H1 (cell line): ENCODE measurements at regions not wholly inside any gene's neighbourhood (a gene's known extent, or its start where the extent isn't known, plus 50 kb on each side); places are given as distances from the start of the nearest gene placed in this dataset.

Source experiments
- CTCF ChIA-PET: fragments of 300-600 bp; sonication (Branson Sonifier 250); formaldehyde crosslinking; loops from one replicate; lab custom pipeline; 2021; ENCODE audit not compliant: partially characterized antibody; lab: Charles Lee
- POLR2A ChIA-PET: fragments of 300-600 bp; sonication (Branson Sonifier 250); formaldehyde crosslinking; loops from one replicate; lab custom pipeline; 2021; ENCODE audit warnings: inconsistent platforms; ENCODE audit not compliant: partially characterized antibody; lab: Charles Lee
- DNase-seq, 2 experiments: peaks; one replicate each; pipeline versions ENCODE4 v3.0.0 to v3.0.0-alpha.2; 2010 to 2022; ENCODE audit warnings: low spot score in 2 of 2, low read depth in 1 of 2, mixed read lengths in 1 of 2
- FAIRE-seq: peaks from 2 replicates; lab custom pipeline; 2011; peaks lifted over from hg19 to GRCh38; lab: Jason Lieb, UNC
- H2AFZ ChIP-seq: 2 replicates; pipeline ENCODE4 v1.8.1; 2012; ENCODE audit warnings: low read length, inconsistent platforms
- H2AK5ac ChIP-seq: 2 replicates; pipeline ENCODE4 v1.6.1; 2013; ENCODE audit warnings: low read depth, low read length
- H2BK120ac ChIP-seq: replicated peaks from 2 replicates; pipeline ENCODE3; 2013; ENCODE audit warnings: low read depth, low read length, inconsistent platforms
- H2BK12ac ChIP-seq: 2 replicates; pipeline ENCODE4 v1.6.1; 2013; ENCODE audit warnings: low read depth, low read length
- H2BK15ac ChIP-seq: 2 replicates; pipeline ENCODE4 v1.6.1; 2013; ENCODE audit warnings: low read length
- H2BK20ac ChIP-seq: 2 replicates; pipeline ENCODE4 v1.6.1; 2013; ENCODE audit warnings: low read length
- H2BK5ac ChIP-seq: 2 replicates; pipeline ENCODE4 v1.6.1; 2013; ENCODE audit warnings: low read depth, low read length
- H3K14ac ChIP-seq: 2 replicates; pipeline ENCODE4 v1.6.1; 2013; ENCODE audit warnings: inconsistent platforms; ENCODE audit not compliant: insufficient read length
- H3K18ac ChIP-seq: 2 replicates; pipeline ENCODE4 v1.6.1; 2013; ENCODE audit warnings: low read length; ENCODE audit errors: extremely low read depth
- H3K23ac ChIP-seq: 2 replicates; pipeline ENCODE4 v1.6.1; 2013; ENCODE audit warnings: inconsistent platforms; ENCODE audit not compliant: insufficient read length
- H3K23me2 ChIP-seq: 2 replicates; pipeline ENCODE4 v1.6.1; 2013; ENCODE audit warnings: low read depth, low read length
- H3K27ac ChIP-seq: 2 replicates; pipeline ENCODE4 v1.6.1; 2011; ENCODE audit warnings: low read depth, low read length, inconsistent platforms
- H3K27me3 ChIP-seq, 4 experiments: replicated peaks in 1 of 4; 1 replicate in 1 of 4; 2 replicates in 3 of 4; pipeline versions ENCODE4 v1.6.1 to v1.8.1; 2011 to 2013; ENCODE audit warnings: low read length in 3 of 4, mild to moderate bottlenecking in 3 of 4, inconsistent platforms in 2 of 4, mixed read lengths in 2 of 4, moderate library complexity in 1 of 4; ENCODE audit not compliant: control insufficient read depth in 3 of 4, insufficient read depth in 3 of 4; ENCODE audit errors: extremely low read depth in 1 of 4
- H3K36me3 ChIP-seq, 4 experiments: 2 replicates each; pipeline versions ENCODE4 v1.6.1 to v1.8.1; 2011 to 2013; ENCODE audit warnings: mild to moderate bottlenecking in 4 of 4, low read length in 3 of 4, moderate library complexity in 2 of 4, control low read depth in 1 of 4, inconsistent platforms in 1 of 4; ENCODE audit not compliant: insufficient read depth in 4 of 4, control insufficient read depth in 2 of 4
- H3K4ac ChIP-seq: replicated peaks from 2 replicates; pipeline ENCODE3; 2013; ENCODE audit warnings: low read length, low read depth, mixed read lengths, inconsistent platforms; ENCODE audit not compliant: insufficient read length
- H3K4me1 ChIP-seq, 4 experiments: replicated peaks in 1 of 4; 1 replicate in 1 of 4; 2 replicates in 3 of 4; pipeline versions ENCODE4 v1.6.1 to v1.8.1; 2011 to 2013; ENCODE audit warnings: low read length in 3 of 4, inconsistent platforms in 2 of 4, mixed read lengths in 1 of 4; ENCODE audit not compliant: insufficient read depth in 4 of 4, control insufficient read depth in 3 of 4
- H3K4me2 ChIP-seq, 2 experiments: 2 replicates each; pipeline versions ENCODE4 v1.6.1 to v1.8.1; 2011 to 2013; ENCODE audit warnings: low read depth in 2 of 2, low read length in 2 of 2, control low read depth in 1 of 2, inconsistent platforms in 1 of 2, mild to moderate bottlenecking in 1 of 2; ENCODE audit not compliant: insufficient read depth in 1 of 2
- H3K4me3 ChIP-seq, 4 experiments: fragments of 200-600, 300-600 bp in 1 of 4; sonication (generic), shearing (Covaris generic), sonication (Bioruptor Twin) in 1 of 4; 2 replicates each; pipeline versions ENCODE4 v1.5.1 to v1.8.1; 2011 to 2016; ENCODE audit warnings: low read length in 4 of 4, low read depth in 3 of 4, control low read depth in 2 of 4, inconsistent platforms in 2 of 4, mild to moderate bottlenecking in 2 of 4, mixed read lengths in 1 of 4, moderate library complexity in 1 of 4; ENCODE audit not compliant: insufficient read depth in 2 of 4; ENCODE audit errors: extremely low read depth in 1 of 4
- H3K56ac ChIP-seq: replicated peaks from 2 replicates; pipeline ENCODE3; 2013; ENCODE audit warnings: low read depth, mild to moderate bottlenecking, mixed read lengths, low read length, inconsistent platforms; ENCODE audit not compliant: insufficient read length
- H3K79me1 ChIP-seq: 2 replicates; pipeline ENCODE4 v1.6.1; 2013; ENCODE audit warnings: low read depth, low read length, control low read depth
- H3K79me2 ChIP-seq, 2 experiments: 2 replicates each; pipeline versions ENCODE4 v1.6.1 to v1.8.1; 2012 to 2013; ENCODE audit warnings: low read length in 2 of 2, mild to moderate bottlenecking in 2 of 2, inconsistent platforms in 1 of 2; ENCODE audit not compliant: insufficient read depth in 2 of 2, control insufficient read depth in 1 of 2
- H3K9ac ChIP-seq, 4 experiments: replicated peaks in 1 of 4; 1 replicate in 1 of 4; 2 replicates in 3 of 4; pipeline versions ENCODE4 v1.6.1 to v1.8.1; 2011 to 2013; ENCODE audit warnings: low read depth in 3 of 4, low read length in 3 of 4, control low read depth in 2 of 4, mild to moderate bottlenecking in 2 of 4, moderate library complexity in 2 of 4, inconsistent platforms in 1 of 4; ENCODE audit errors: extremely low read depth in 1 of 4
- H3K9me3 ChIP-seq, 2 experiments: 2 replicates each; pipeline versions ENCODE4 v1.6.1 to v1.8.1; 2012 to 2013; ENCODE audit warnings: mild to moderate bottlenecking in 2 of 2, moderate library complexity in 2 of 2, control low read depth in 1 of 2, inconsistent platforms in 1 of 2, low read depth in 1 of 2, low read length in 1 of 2, mixed read lengths in 1 of 2; ENCODE audit not compliant: insufficient read depth in 2 of 2
- H4K20me1 ChIP-seq, 2 experiments: replicated peaks in 1 of 2; 2 replicates each; pipeline versions ENCODE3 to v1.8.1; 2011 to 2013; ENCODE audit warnings: inconsistent platforms in 2 of 2, low read length in 2 of 2, mild to moderate bottlenecking in 1 of 2; ENCODE audit not compliant: insufficient read depth in 2 of 2, control insufficient read depth in 1 of 2
- H4K5ac ChIP-seq: 2 replicates; pipeline ENCODE4 v1.6.1; 2013; ENCODE audit warnings: low read length, low read depth, mixed read lengths, inconsistent platforms; ENCODE audit not compliant: insufficient read length
- H4K8ac ChIP-seq: 2 replicates; pipeline ENCODE4 v1.8.0; 2013; ENCODE audit warnings: mild to moderate bottlenecking, moderate library complexity, low read length, inconsistent platforms; ENCODE audit not compliant: insufficient read depth; ENCODE audit errors: extremely low read depth
- H4K91ac ChIP-seq: replicated peaks from 2 replicates; pipeline ENCODE3; 2013; ENCODE audit warnings: low read length, mixed read lengths, inconsistent platforms; ENCODE audit not compliant: insufficient read length
- FOSL1 ChIP-seq: IDR thresholded peaks from 2 replicates; pipeline ENCODE4 v1.6.1; 2011; ENCODE audit warnings: mild to moderate bottlenecking, low read depth, low read length, moderate library complexity; ENCODE audit not compliant: insufficient read depth
- NANOG ChIP-seq: IDR thresholded peaks from 2 replicates; pipeline ENCODE4 v1.6.1; 2011; ENCODE audit warnings: low read length, low read depth, mild to moderate bottlenecking, inconsistent platforms; ENCODE audit not compliant: insufficient read depth, poor library complexity, severe bottlenecking
- POU5F1 ChIP-seq: IDR thresholded peaks from 2 replicates; pipeline ENCODE4 v1.6.1; 2011; ENCODE audit warnings: low read depth, mild to moderate bottlenecking, low read length, moderate library complexity
- RAD21 ChIP-seq, 2 experiments: IDR thresholded peaks in 1 of 2; conservative IDR thresholded peaks in 1 of 2; 2 replicates each; pipeline ENCODE4 v1.6.1; 2011; ENCODE audit warnings: low read depth in 2 of 2, low read length in 2 of 2, improper control_type of control experiment in 1 of 2, inconsistent platforms in 1 of 2, mild to moderate bottlenecking in 1 of 2, moderate library complexity in 1 of 2
- TAF1 ChIP-seq: IDR thresholded peaks from 2 replicates; pipeline ENCODE4 v1.6.1; 2011; ENCODE audit warnings: mild to moderate bottlenecking, low read depth, low read length
- USF2 ChIP-seq: IDR thresholded peaks from 2 replicates; pipeline ENCODE4 v1.6.1; 2011; ENCODE audit warnings: low read length, improper control_type of control experiment

DNA sequence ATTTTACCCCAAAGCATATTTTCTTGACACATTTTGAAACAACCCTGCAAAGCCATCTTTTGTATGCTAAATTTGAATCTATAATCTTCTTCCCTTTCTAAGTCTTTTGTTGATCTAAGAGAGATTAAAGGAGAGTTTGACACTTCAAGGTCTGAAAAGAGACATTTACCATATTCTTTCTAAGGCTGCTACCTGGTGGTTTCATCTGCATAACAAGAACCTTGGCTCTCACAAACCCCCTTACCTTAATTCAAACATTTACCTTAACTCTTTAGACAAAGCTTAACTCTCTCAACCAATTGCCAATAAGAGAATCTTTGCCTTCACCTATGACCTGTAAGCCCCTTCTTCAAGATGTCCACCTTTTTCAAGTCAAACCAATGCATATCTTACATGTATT lies 1143.6 kb downstream of the CDH11 start:
- DNase-seq (no peak), FAIRE-seq (peak; percentile 82)
- no peak overlapping the region for H3K9ac ChIP-seq
- no peak overlapping the region for H2BK20ac ChIP-seq
- no peak overlapping the region for H4K8ac ChIP-seq
- no peak overlapping the region for H3K56ac ChIP-seq
- no peak overlapping the region for H2BK15ac ChIP-seq
- peak overlapping the region; percentile 19 to 40; a peak in 3 of 4 replicates for H3K4me2 ChIP-seq
- no peak overlapping the region for H4K91ac ChIP-seq
- CTCF ChIA-PET = interaction anchor here (0.7 to 1.1 kb wide), 2 partner anchors 30 to 122 kb away, joined by 3 to 4 read pairs; no protein-coding TSS in a partner anchor
- H3K79me2 ChIP-seq = no peaks in the 10 kb centered on the region
- H3K79me1 ChIP-seq = no peaks in the 10 kb centered on the region
- H3K36me3 ChIP-seq = no peaks in the 10 kb centered on the region
- H3K4ac ChIP-seq = no peak overlapping the region
- no peaks in the 10 kb centered on the region for H4K20me1 ChIP-seq
- POLR2A ChIA-PET = no interaction called here
- H4K5ac ChIP-seq = no peak overlapping the region
- H3K27me3 ChIP-seq = no peaks in the 10 kb centered on the region; a peak in 1 of 7 replicates
- H3K4me1 ChIP-seq = peaks cover 9 to 24% (median 16%) of the 10 kb centered on the region in 4 experiments; a peak in 6 of 7 replicates
- H2AK5ac ChIP-seq = no peak overlapping the region
- peak overlapping the region; percentile 17; the same call in 1 of the 2 replicates for H2BK5ac ChIP-seq
- H3K23ac ChIP-seq = no peak overlapping the region
- H2BK12ac ChIP-seq = 0 out of 2 replicates have a peak overlapping the region, but pooled peaks have one; percentile 77
- H3K9me3 ChIP-seq = peaks cover 0 to 3% of the 10 kb centered on the region in 2 experiments; a peak in 1 of 4 replicates
- H3K27ac ChIP-seq = no peak overlapping the region
- H3K4me3 ChIP-seq = peak overlapping the region in 1 of 4 experiments; percentile 31; a peak in 1 of 8 replicates
- no peak overlapping the region for H3K14ac ChIP-seq
- H3K23me2 ChIP-seq = no peaks in the 10 kb centered on the region
- peak overlapping the region; percentile 8 for H2BK120ac ChIP-seq
- no peak overlapping the region for H2AFZ ChIP-seq
- 0 out of 2 replicates have a peak overlapping the region, but pooled peaks have one; percentile 61 for H3K18ac ChIP-seq
- TF ChIP-seq TAF1 = no peak
- TF ChIP-seq RAD21 (IDR thresholded peaks at IDR 0.05 in 1 of 2, conservative IDR thresholded peaks at IDR 0.05 in 1 of 2; ENCODE audit: low read depth in 2 of 2, low read length in 2 of 2) = no peak
- TF ChIP-seq POU5F1 = 0 out of 2 replicates have a peak, but pooled peaks have one; percentile 24
- no peak for TF ChIP-seq FOSL1
- no peak for TF ChIP-seq NANOG
- no peak for TF ChIP-seq USF2
